Activated CD4-positive, alpha-beta memory T cell treated with anti-CD3 and anti-CD28 coated beads for 36 hours (primary cell): ENCODE measurements at regions not wholly inside any gene's neighbourhood (a gene's known extent, or its start where the extent isn't known, plus 50 kb on each side); places are given as distances from the start of the nearest gene placed in this dataset.

Experiments used
- CTCF ChIA-PET: fragments of 350-600 bp; sonication (Branson Sonifier 250); formaldehyde crosslinking; loops from one replicate; lab custom pipeline; 2021; ENCODE audit warnings: antibody characterized with exemption, inconsistent platforms; lab: Charles Lee
- POLR2A ChIA-PET: fragments of 350-600 bp; sonication (Branson Sonifier 250); formaldehyde crosslinking; loops from one replicate; lab custom pipeline; 2021; ENCODE audit warnings: antibody characterized with exemption; lab: Charles Lee
- DNase-seq: peaks from one replicate; pipeline ENCODE4 v3.0.0-alpha.2; 2020
- H3K27ac Mint-ChIP-seq: one replicate; pipeline ENCODE4 v1.8.0; 2021; ENCODE audit warnings: mixed read lengths
- H3K27me3 Mint-ChIP-seq: one replicate; pipeline ENCODE4 v1.8.0; 2021; ENCODE audit warnings: mixed read lengths
- H3K36me3 Mint-ChIP-seq: one replicate; pipeline ENCODE4 v1.8.0; 2021; ENCODE audit warnings: mixed read lengths
- H3K4me1 Mint-ChIP-seq: one replicate; pipeline ENCODE4 v1.8.0; 2021; ENCODE audit warnings: low read depth, mixed read lengths
- H3K4me3 Mint-ChIP-seq: one replicate; pipeline ENCODE4 v1.8.0; 2021; ENCODE audit warnings: mild to moderate bottlenecking, mixed read lengths
- H3K9me3 Mint-ChIP-seq: one replicate; pipeline ENCODE4 v1.8.0; 2021; ENCODE audit warnings: mixed read lengths
- intact Hi-C: fragments of 100-400 bp; cut with micrococcal nuclease; formaldehyde crosslinking; loops from one replicate; pipeline ENCODE4 v1.15.1; 2023

DNA sequence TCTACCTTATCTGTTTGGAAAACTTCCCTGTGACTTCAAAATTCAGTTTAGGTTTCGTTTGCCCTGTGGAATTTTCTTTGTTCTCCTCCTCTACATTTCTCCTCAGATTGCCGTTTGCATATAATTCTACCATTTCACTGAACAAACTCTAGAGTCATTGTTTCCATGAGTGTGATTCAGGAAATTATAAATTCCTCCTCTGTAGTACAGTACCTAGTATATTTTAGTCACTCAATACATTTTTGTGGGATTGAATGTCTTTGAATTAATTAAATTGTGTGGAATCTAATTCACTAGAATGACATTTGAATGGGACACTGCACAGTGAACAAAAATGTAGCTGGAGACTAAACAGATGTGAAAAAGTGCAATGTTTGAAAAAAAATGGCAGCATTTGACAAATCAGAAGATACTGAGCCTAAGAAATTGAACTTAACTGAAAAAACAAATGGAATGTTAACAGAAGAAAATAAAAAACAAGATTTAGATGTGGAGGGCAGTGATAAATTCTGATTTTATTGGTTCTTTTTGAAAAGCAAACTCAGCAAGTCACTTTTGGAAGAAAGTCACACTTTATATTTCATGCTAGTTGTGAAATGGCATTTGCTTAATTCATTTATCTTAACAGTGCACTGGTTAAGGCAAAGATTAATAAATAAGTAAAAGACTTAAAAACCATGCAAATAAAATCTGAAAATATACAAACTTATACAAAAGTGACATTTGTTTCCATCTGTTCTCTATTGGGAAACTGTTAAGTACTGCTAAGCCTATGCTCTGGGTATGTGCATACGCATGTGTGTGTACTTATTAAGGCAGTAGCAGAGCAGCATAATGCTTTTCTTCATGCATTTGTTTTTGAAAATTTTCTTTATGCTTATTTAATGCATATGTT is 512.3 kb downstream of the FAT4 start:
- intact Hi-C loops, result no loop called here
- Mint-ChIP-seq H3K27me3 (no peaks in the 10 kb centered on the region), H3K4me1 (no peaks in the 10 kb centered on the region), H3K4me3 (no peak overlapping the region), H3K36me3 (no peaks in the 10 kb centered on the region), H3K9me3 (peaks cover 7% of the 10 kb centered on the region), H3K27ac (no peak overlapping the region)
- CTCF ChIA-PET, result no interaction called here
- DNase-seq, result no peak
- POLR2A ChIA-PET, result no interaction called here

GRCh38 chr4:125827696-125828052 is 512.9 kb downstream of the FAT4 start:
- DNase-seq, result no peak
- intact Hi-C loops, result no loop called here
- Mint-ChIP-seq H3K27me3 (no peaks in the 10 kb centered on the region), H3K9me3 (peaks cover 7% of the 10 kb centered on the region), H3K4me3 (no peak overlapping the region), H3K27ac (no peak overlapping the region), H3K36me3 (no peaks in the 10 kb centered on the region), H3K4me1 (no peaks in the 10 kb centered on the region)
- POLR2A ChIA-PET, result no interaction called here
- CTCF ChIA-PET, result no interaction called here

DNA sequence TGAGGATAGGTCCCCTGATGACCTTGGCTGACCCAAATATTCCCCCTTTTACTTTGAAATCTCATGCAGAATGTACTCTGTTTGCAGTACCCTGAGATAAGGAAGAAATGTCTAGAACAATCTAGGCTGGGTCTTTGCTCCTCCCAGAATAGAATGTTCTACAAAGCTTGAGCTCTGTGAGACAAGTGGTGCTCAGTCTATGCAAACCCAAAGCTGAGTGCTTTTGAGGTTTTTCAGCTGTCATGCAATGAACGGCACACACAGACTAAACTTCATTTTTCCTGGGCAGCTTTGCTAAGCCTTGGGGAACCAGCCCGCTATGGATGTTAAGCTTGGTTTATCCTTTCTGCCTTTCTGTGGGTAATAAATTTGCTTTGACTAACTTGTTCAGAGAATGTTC is 513.6 kb downstream of the FAT4 start:
- no peaks in the 10 kb centered on the region for H3K27me3 Mint-ChIP-seq
- ChIA-PET CTCF (no interaction called here), POLR2A (no interaction called here)
- intact Hi-C loops, result no loop called here
- no peak for DNase-seq
- H3K9me3 Mint-ChIP-seq, result peaks cover 6% of the 10 kb centered on the region
- H3K4me1 Mint-ChIP-seq, result no peaks in the 10 kb centered on the region
- no peak overlapping the region for H3K4me3 Mint-ChIP-seq
- no peak overlapping the region for H3K27ac Mint-ChIP-seq
- H3K36me3 Mint-ChIP-seq, result no peaks in the 10 kb centered on the region

- no peaks in the 10 kb centered on the region for H3K27me3 Mint-ChIP-seq
- ChIA-PET POLR2A (no interaction called here), CTCF (no interaction called here)
- no peak overlapping the region for H3K27ac Mint-ChIP-seq
- no peaks in the 10 kb centered on the region for H3K36me3 Mint-ChIP-seq
- no peak for DNase-seq
- H3K4me3 Mint-ChIP-seq, result no peak overlapping the region
- H3K9me3 Mint-ChIP-seq, result peaks cover 9% of the 10 kb centered on the region
- H3K4me1 Mint-ChIP-seq, result no peaks in the 10 kb centered on the region
- intact Hi-C loops, result no loop called here
These were observed 517.4 kb downstream of the FAT4 start for GRCh38 chr4:125832161-125832560.

DNA sequence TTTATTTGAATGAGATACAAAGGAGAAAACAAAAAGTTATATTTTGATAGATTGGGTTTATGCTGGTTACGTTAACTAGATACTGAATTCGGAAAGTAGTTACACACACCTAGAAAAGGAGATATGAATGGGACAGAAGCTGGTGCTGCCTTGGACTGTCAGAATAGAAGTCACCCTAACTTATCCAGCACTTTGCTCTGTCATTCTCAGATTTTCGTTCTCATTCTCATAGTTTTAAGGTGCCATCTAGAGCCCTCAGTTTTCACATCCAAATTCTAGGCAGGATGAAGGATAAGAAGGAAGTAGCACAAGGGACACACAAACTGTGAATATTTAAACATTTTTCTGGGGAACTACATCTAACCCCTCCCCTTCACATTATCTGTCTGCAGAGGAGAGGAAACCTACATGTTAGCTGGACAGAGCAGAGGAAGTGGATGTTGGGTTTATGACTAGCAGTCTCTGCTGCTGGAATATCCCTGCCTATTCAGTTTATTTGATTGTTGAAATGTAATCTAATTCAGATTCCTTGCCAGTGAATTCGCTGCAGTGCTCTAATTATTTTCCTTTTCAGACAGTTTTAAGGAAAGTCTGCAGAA is 521.9 kb downstream of the FAT4 start:
- POLR2A ChIA-PET, result no interaction called here
- DNase-seq, result no peak
- H3K36me3 Mint-ChIP-seq, result no peaks in the 10 kb centered on the region
- no peak overlapping the region for H3K27ac Mint-ChIP-seq
- intact Hi-C loops, result no loop called here
- H3K27me3 Mint-ChIP-seq, result no peaks in the 10 kb centered on the region
- H3K4me3 Mint-ChIP-seq, result no peak overlapping the region
- CTCF ChIA-PET, result no interaction called here
- no peaks in the 10 kb centered on the region for H3K4me1 Mint-ChIP-seq
- peaks cover 12% of the 10 kb centered on the region for H3K9me3 Mint-ChIP-seq

DNA sequence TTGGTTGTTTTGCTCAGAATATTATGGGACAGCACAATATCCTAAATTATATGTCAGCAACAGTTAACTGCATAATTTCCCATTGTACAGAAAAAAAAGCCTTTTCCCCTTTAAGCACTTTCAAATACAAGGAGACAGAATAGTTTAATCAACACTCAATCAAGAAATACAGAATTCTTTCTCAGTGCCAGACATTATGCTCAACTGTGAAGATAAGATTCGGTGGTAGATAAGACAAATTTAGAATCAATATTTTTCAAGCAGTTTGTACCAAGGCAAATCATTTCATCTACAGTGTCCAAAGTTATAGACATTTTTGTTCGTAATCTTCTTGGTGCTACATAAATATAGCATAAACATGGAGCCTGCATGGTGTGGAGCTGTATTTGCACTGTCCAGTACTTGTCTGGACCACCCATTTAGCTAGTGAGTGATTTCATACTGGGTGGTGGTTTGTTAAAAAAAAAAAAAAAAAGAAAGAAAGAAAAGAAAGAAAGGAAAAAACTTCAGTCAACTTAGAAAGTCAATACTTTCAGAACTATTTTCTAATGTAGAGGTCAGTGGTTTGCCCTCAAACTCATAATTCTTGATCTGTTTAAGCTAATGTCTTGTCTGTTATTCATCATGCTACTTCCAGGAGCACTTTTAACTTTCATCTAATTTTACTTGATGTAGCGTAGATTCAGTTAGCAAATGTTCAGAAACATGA is 522.9 kb downstream of the FAT4 start:
- CTCF ChIA-PET, result no interaction called here
- no peak overlapping the region for H3K4me3 Mint-ChIP-seq
- H3K27ac Mint-ChIP-seq, result no peak overlapping the region
- H3K27me3 Mint-ChIP-seq, result no peaks in the 10 kb centered on the region
- H3K9me3 Mint-ChIP-seq, result peaks cover 8% of the 10 kb centered on the region
- no peaks in the 10 kb centered on the region for H3K4me1 Mint-ChIP-seq
- intact Hi-C loops, result no loop called here
- POLR2A ChIA-PET, result no interaction called here
- DNase-seq, result no peak
- no peaks in the 10 kb centered on the region for H3K36me3 Mint-ChIP-seq

GRCh38 chr4:125838202-125838601 is 523.4 kb downstream of the FAT4 start:
- POLR2A ChIA-PET, result no interaction called here
- CTCF ChIA-PET, result no interaction called here
- H3K4me1 Mint-ChIP-seq, result no peaks in the 10 kb centered on the region

DNA sequence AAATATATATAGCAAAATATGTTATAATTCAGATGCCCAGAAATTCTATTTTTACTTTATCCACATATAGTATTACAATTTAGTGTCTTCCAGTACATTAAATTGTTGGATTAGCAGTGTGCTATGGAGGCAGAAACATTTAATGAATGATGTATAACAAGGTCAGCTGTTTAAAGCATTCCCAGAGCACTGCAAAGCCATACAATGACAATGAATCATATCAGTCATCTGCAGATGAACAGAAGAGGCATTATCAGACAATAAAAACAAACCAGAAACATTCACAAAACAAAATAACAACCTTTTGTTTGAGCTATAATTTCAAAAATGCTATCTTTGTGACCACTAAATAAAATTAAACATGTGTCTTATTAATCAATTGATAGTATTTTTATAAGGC is 524.2 kb downstream of the FAT4 start:
- Mint-ChIP-seq H3K27me3 (no peaks in the 10 kb centered on the region), H3K4me3 (no peak overlapping the region), H3K4me1 (no peaks in the 10 kb centered on the region), H3K27ac (no peak overlapping the region), H3K36me3 (no peaks in the 10 kb centered on the region), H3K9me3 (peaks cover 8% of the 10 kb centered on the region)
- ChIA-PET POLR2A (no interaction called here), CTCF (no interaction called here)
- intact Hi-C loops, result no loop called here
- DNase-seq, result no peak

More at GRCh38 chr4:125838202-125838601, 523.4 kb downstream of the FAT4 start:
- H3K27ac Mint-ChIP-seq, result no peak overlapping the region
- no peaks in the 10 kb centered on the region for H3K27me3 Mint-ChIP-seq
- H3K4me3 Mint-ChIP-seq, result no peak overlapping the region
- peaks cover 8% of the 10 kb centered on the region for H3K9me3 Mint-ChIP-seq
- intact Hi-C loops, result no loop called here
- H3K36me3 Mint-ChIP-seq, result no peaks in the 10 kb centered on the region
- no peak for DNase-seq

DNA sequence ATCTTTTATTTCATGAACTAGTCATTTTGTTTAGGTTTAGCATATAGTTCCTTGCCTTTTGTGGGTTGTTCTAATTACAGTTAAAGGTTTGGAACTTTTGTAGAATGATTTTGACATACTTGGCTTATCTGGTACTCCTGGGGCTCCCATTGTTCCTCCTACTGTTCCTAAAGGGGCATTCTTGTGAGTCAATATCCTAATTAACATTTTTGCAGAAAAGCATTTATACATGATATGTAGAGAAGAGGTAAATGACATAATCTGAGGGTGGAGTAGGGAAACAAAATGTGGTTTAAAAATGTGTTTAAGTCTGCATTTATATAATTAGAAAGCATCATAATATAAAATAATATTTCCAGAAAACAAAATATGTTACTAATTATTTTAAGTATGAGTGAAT is 529.2 kb downstream of the FAT4 start:
- CTCF ChIA-PET, result no interaction called here
- Mint-ChIP-seq H3K36me3 (no peaks in the 10 kb centered on the region), H3K27ac (no peak overlapping the region), H3K9me3 (peaks cover 6% of the 10 kb centered on the region), H3K27me3 (no peaks in the 10 kb centered on the region), H3K4me1 (no peaks in the 10 kb centered on the region), H3K4me3 (no peak overlapping the region)
- POLR2A ChIA-PET, result no interaction called here
- intact Hi-C loops, result no loop called here
- DNase-seq, result no peak

- no peak overlapping the region for H3K27ac Mint-ChIP-seq
- H3K4me3 Mint-ChIP-seq, result no peak overlapping the region
- no peaks in the 10 kb centered on the region for H3K4me1 Mint-ChIP-seq
- peaks cover 9% of the 10 kb centered on the region for H3K9me3 Mint-ChIP-seq
- DNase-seq, result no peak
- intact Hi-C loops, result no loop called here
- no peaks in the 10 kb centered on the region for H3K27me3 Mint-ChIP-seq
- CTCF ChIA-PET, result no interaction called here
- H3K36me3 Mint-ChIP-seq, result no peaks in the 10 kb centered on the region
- POLR2A ChIA-PET, result no interaction called here
These were observed 532.8 kb downstream of the FAT4 start for GRCh38 chr4:125847518-125847917.

DNA sequence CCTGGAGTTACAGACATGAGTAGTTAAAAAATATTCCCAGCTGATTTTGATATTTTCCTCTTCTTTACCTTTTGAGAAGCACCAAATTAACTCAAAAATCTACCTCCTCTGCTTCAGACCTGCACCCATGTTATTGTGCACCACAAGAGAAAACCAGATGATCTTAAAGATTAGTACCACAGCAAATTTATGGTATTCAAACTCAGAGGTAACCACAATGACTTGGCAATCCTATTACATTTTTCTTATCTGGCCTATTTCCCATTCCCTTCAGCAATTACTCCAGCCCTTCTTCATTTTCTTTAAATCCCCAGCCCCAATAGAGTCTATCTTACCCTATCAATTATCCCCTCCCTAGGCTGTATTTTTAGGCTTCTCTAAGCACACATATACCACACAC is 535.1 kb downstream of the FAT4 start:
- Mint-ChIP-seq H3K36me3 (no peaks in the 10 kb centered on the region), H3K9me3 (peaks cover 9% of the 10 kb centered on the region), H3K4me3 (no peak overlapping the region), H3K27me3 (no peaks in the 10 kb centered on the region), H3K4me1 (no peaks in the 10 kb centered on the region), H3K27ac (no peak overlapping the region)
- ChIA-PET POLR2A (no interaction called here), CTCF (no interaction called here)
- intact Hi-C loops, result no loop called here
- DNase-seq, result no peak

GRCh38 chr4:125891597-125892258 is 577.0 kb downstream of the FAT4 start:
- no peaks in the 10 kb centered on the region for H3K36me3 Mint-ChIP-seq
- intact Hi-C loops, result no loop called here
- no peak for DNase-seq
- no peaks in the 10 kb centered on the region for H3K4me1 Mint-ChIP-seq
- ChIA-PET CTCF (no interaction called here), POLR2A (no interaction called here)
- H3K27ac Mint-ChIP-seq, result no peak overlapping the region
- no peaks in the 10 kb centered on the region for H3K27me3 Mint-ChIP-seq
- no peak overlapping the region for H3K4me3 Mint-ChIP-seq
- H3K9me3 Mint-ChIP-seq, result peaks cover 29% of the 10 kb centered on the region
